ENCODE measurements at regions not wholly inside any gene's neighbourhood (a gene's known extent, or its start where the extent isn't known, plus 50 kb on each side); places are given as distances from the start of the nearest gene placed in this dataset.
"Not testable (repeated sequence)": the region's sequence is repeated elsewhere in the genome, so short reads cannot be mapped to it uniquely, and the experiment has no call there.

GRCh38 chr12:91252341-91252740 is 69.7 kb upstream of the DCN start:
- H3K36me3 Mint-ChIP-seq (ENCODE audit: insufficient read depth in 2 of 2): no peaks in the 10 kb centered on the region
- DNase-seq: no peak
- H3K9me3 Mint-ChIP-seq: no peaks in the 10 kb centered on the region
- peaks cover 4% of the 10 kb centered on the region for H3K27me3 Mint-ChIP-seq (ENCODE audit: low read depth)
- no peak overlapping the region for H3K27ac Mint-ChIP-seq
- no peaks in the 10 kb centered on the region for H3K4me1 Mint-ChIP-seq (ENCODE audit: low read depth)
- no peak for ATAC-seq (replicated peaks in 1 of 2)
- H3K4me3 Mint-ChIP-seq: no peak overlapping the region

GRCh38 chr12:91250273-91250665 is 67.7 kb upstream of the DCN start:
- no peak overlapping the region for H3K27ac Mint-ChIP-seq
- H3K27me3 Mint-ChIP-seq (ENCODE audit: low read depth): peaks cover 4% of the 10 kb centered on the region
- H3K9me3 Mint-ChIP-seq: no peaks in the 10 kb centered on the region
- H3K4me1 Mint-ChIP-seq (ENCODE audit: low read depth): no peaks in the 10 kb centered on the region
- no peak for ATAC-seq (replicated peaks in 1 of 2)
- no peak overlapping the region for H3K4me3 Mint-ChIP-seq
- DNase-seq: no peak
- no peaks in the 10 kb centered on the region for H3K36me3 Mint-ChIP-seq (ENCODE audit: insufficient read depth in 2 of 2)

- H3K36me3 Mint-ChIP-seq (ENCODE audit: insufficient read depth in 2 of 2): no peaks in the 10 kb centered on the region
- no peak overlapping the region for H3K27ac Mint-ChIP-seq
- H3K4me3 Mint-ChIP-seq: no peak overlapping the region
- no peaks in the 10 kb centered on the region for H3K4me1 Mint-ChIP-seq (ENCODE audit: low read depth)
- H3K9me3 Mint-ChIP-seq: no peaks in the 10 kb centered on the region
- no peak for DNase-seq
- peaks cover 4% of the 10 kb centered on the region for H3K27me3 Mint-ChIP-seq (ENCODE audit: low read depth)
- ATAC-seq (replicated peaks in 1 of 2): no peak
Measured at GRCh38 chr12:91249518-91250272, 67.1 kb upstream of the DCN start.

GRCh38 chr12:91249054-91249453 is 66.4 kb upstream of the DCN start:
- ATAC-seq (replicated peaks in 1 of 2) (no peak), DNase-seq (no peak)
- Mint-ChIP-seq H3K36me3 (ENCODE audit: insufficient read depth in 2 of 2) (no peaks in the 10 kb centered on the region), H3K27ac (no peak overlapping the region), H3K9me3 (peaks cover 0 to 1% of the 10 kb centered on the region in 2 donors), H3K27me3 (ENCODE audit: low read depth) (peaks cover 4% of the 10 kb centered on the region), H3K4me3 (no peak overlapping the region), H3K4me1 (ENCODE audit: low read depth) (no peaks in the 10 kb centered on the region)

GRCh38 chr12:91243177-91243576 is 60.6 kb upstream of the DCN start:
- not testable (repeated sequence) for H3K4me1 Mint-ChIP-seq (ENCODE audit: low read depth); H3K27ac Mint-ChIP-seq; DNase-seq; H3K4me3 Mint-ChIP-seq; H3K27me3 Mint-ChIP-seq (ENCODE audit: low read depth); ATAC-seq (replicated peaks in 1 of 2); H3K9me3 Mint-ChIP-seq; H3K36me3 Mint-ChIP-seq (ENCODE audit: insufficient read depth in 2 of 2)

- Mint-ChIP-seq H3K27me3 (ENCODE audit: low read depth) (no peaks in the 10 kb centered on the region), H3K4me3 (no peak overlapping the region), H3K27ac (no peak overlapping the region), H3K36me3 (ENCODE audit: insufficient read depth in 2 of 2) (no peaks in the 10 kb centered on the region), H3K4me1 (ENCODE audit: low read depth) (no peaks in the 10 kb centered on the region), H3K9me3 (peaks cover 1 to 2% of the 10 kb centered on the region in 2 donors)
- ATAC-seq (replicated peaks in 1 of 2): no peak
- no peak for DNase-seq
Measured at GRCh38 chr12:91241756-91242155, 59.1 kb upstream of the DCN start.

GRCh38 chr12:91240386-91241095 is 57.9 kb upstream of the DCN start:
- no peaks in the 10 kb centered on the region for H3K4me1 Mint-ChIP-seq (ENCODE audit: low read depth)
- peaks cover 1 to 2% of the 10 kb centered on the region in 2 donors for H3K9me3 Mint-ChIP-seq
- no peaks in the 10 kb centered on the region for H3K36me3 Mint-ChIP-seq (ENCODE audit: insufficient read depth in 2 of 2)
- no peak overlapping the region for H3K27ac Mint-ChIP-seq
- no peak for DNase-seq
- no peak overlapping the region for H3K4me3 Mint-ChIP-seq
- ATAC-seq (replicated peaks in 1 of 2): no peak
- no peaks in the 10 kb centered on the region for H3K27me3 Mint-ChIP-seq (ENCODE audit: low read depth)

- no peak for ATAC-seq (replicated peaks in 1 of 2)
- no peak overlapping the region for H3K27ac Mint-ChIP-seq
- no peak for DNase-seq
- H3K9me3 Mint-ChIP-seq: peaks cover 1 to 2% of the 10 kb centered on the region in 2 donors
- H3K27me3 Mint-ChIP-seq (ENCODE audit: low read depth): no peaks in the 10 kb centered on the region
- no peaks in the 10 kb centered on the region for H3K4me1 Mint-ChIP-seq (ENCODE audit: low read depth)
- no peaks in the 10 kb centered on the region for H3K36me3 Mint-ChIP-seq (ENCODE audit: insufficient read depth in 2 of 2)
- H3K4me3 Mint-ChIP-seq: no peak overlapping the region
Measured at GRCh38 chr12:91239481-91239880, 56.9 kb upstream of the DCN start.

Measured in activated T-cell treated with anti-CD3 and anti-CD28 coated beads, Interleukin-2, amount 50 U/mL, for 72 hours (primary cell).